ENCODE measurements at regions not wholly inside any gene's neighbourhood (a gene's known extent, or its start where the extent isn't known, plus 50 kb on each side); places are given as distances from the start of the nearest gene placed in this dataset.
A peak's percentile ranks its signal among the peaks of the same experiment; 100 is the strongest.

DNA sequence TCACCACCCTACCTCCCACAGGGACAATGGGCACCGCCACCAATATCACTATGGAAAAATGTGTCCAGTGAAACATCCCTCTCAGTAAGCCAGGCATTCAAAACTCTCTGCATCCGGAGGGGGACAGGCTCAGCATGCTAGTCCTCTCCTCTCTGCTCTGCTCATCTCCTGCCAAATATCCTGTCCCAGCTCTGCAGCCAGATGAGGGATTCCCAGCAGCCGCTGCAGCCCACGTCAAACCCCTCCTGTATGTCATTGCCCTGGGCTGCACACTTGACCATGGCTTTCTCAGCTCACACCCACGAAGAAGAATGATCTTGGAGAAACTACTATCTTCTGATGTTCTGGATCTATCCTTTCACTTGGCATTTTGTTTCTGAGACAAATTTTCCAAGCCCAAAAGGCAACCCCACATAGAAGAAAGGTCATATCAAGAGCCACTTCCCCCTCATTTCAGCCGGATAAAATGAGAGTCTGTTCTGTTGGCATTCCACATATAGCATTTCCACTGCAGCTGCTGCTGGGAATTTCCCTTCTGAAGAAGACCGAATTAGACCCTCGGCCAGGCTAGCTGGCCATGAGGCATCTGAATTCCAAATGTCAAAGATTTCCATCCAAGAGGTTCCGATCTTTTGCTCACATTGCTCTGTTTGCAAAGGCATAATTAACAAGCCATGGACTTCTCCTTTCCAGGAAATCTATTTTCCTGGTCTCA, 338.0 kb downstream of the ACTL7B start:
- Histone ChIP-seq H3K4me3 (replicated peaks in 1 of 3; ENCODE audit: low read depth in 2 of 3, low read length in 3 of 3) (no peak overlapping the region), H3K36me3 (replicated peaks in 1 of 2; ENCODE audit: control insufficient read depth in 1 of 2, insufficient read depth in 2 of 2, low read length in 2 of 2) (no peaks in the 10 kb centered on the region), H3K79me2 (ENCODE audit: insufficient read depth, low read length) (no peaks in the 10 kb centered on the region), H3K27ac (ENCODE audit: low read depth in 1 of 2, low read length in 2 of 2) (no peak overlapping the region), H2AFZ (ENCODE audit: insufficient read depth, low read depth, low read length, poor library complexity, severe bottlenecking) (no peak overlapping the region), H3K4me1 (ENCODE audit: control insufficient read depth in 1 of 2, insufficient read depth in 2 of 2, low read length in 2 of 2) (no peaks in the 10 kb centered on the region), H3K4me2 (replicated peaks; ENCODE audit: extremely low read depth, low read length, poor library complexity, severe bottlenecking) (no peak overlapping the region), H4K20me1 (ENCODE audit: insufficient read depth, low read length) (no peaks in the 10 kb centered on the region), H3K9me3 (replicated peaks in 1 of 2; ENCODE audit: control insufficient read depth in 1 of 2, insufficient read depth in 1 of 2, low read length in 2 of 2) (no peaks in the 10 kb centered on the region), H3K27me3 (ENCODE audit: control insufficient read depth in 2 of 2, insufficient read depth in 2 of 2, low read length in 2 of 2) (no peaks in the 10 kb centered on the region), H3K9ac (ENCODE audit: insufficient read depth, low read length, poor library complexity, severe bottlenecking) (no peak overlapping the region)
- peaks cover 0 to 3% (median 0%) of the 10 kb centered on the region in 7 donors for H3K9me3 Mint-ChIP-seq
- H3K27me3 Mint-ChIP-seq (ENCODE audit: low read depth in 3 of 3), result peaks cover 0 to 4% (median 0%) of the 10 kb centered on the region in 3 donors
- intact Hi-C loops (cut with micrococcal nuclease), result no loop called here
- no peak for DNase-seq
- H3K27ac Mint-ChIP-seq, result no peak overlapping the region
- 96% methylated on average over 6 of the region's 9 CpGs for WGBS (ENCODE audit: insufficient coverage)
- no peak for TF ChIP-seq CTCF (IDR thresholded peaks at IDR 0.05)
- peaks cover 9% of the 10 kb centered on the region for H3K4me1 Mint-ChIP-seq
- H3K36me3 Mint-ChIP-seq, result no peaks in the 10 kb centered on the region
- no peak overlapping the region for H3K4me3 Mint-ChIP-seq

DNA sequence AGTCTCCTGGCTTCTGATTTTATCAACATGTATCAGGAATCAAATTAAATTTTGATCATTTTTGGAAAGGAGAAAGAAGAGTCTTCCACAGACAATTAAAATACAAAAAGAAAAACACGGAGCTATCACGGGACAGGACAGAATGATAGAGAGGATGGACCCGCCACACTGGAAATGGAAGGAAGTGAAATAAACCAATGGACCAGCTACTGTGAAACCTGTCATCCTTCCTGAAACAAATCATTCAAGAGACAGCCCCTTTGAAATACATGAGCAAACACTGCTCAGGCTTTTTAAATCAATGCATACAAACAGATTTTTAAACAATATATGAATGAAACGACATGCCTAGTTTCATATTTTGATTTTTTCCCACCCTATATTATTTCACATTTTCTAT, 339.4 kb downstream of the ACTL7B start:
- peaks cover 9% of the 10 kb centered on the region for H3K4me1 Mint-ChIP-seq
- intact Hi-C loops (cut with micrococcal nuclease), result no loop called here
- peaks cover 0 to 3% (median 0%) of the 10 kb centered on the region in 7 donors for H3K9me3 Mint-ChIP-seq
- no peak for DNase-seq
- peaks cover 0 to 6% (median 1%) of the 10 kb centered on the region in 3 donors for H3K27me3 Mint-ChIP-seq (ENCODE audit: low read depth in 3 of 3)
- Histone ChIP-seq H3K9ac (ENCODE audit: insufficient read depth, low read length, poor library complexity, severe bottlenecking) (no peak overlapping the region), H3K27ac (ENCODE audit: low read depth in 1 of 2, low read length in 2 of 2) (no peak overlapping the region), H3K36me3 (replicated peaks in 1 of 2; ENCODE audit: control insufficient read depth in 1 of 2, insufficient read depth in 2 of 2, low read length in 2 of 2) (no peaks in the 10 kb centered on the region), H3K4me1 (ENCODE audit: control insufficient read depth in 1 of 2, insufficient read depth in 2 of 2, low read length in 2 of 2) (no peaks in the 10 kb centered on the region), H2AFZ (ENCODE audit: insufficient read depth, low read depth, low read length, poor library complexity, severe bottlenecking) (no peak overlapping the region), H3K79me2 (ENCODE audit: insufficient read depth, low read length) (no peaks in the 10 kb centered on the region), H3K4me2 (replicated peaks; ENCODE audit: extremely low read depth, low read length, poor library complexity, severe bottlenecking) (peak overlapping the region; percentile 16), H4K20me1 (ENCODE audit: insufficient read depth, low read length) (no peaks in the 10 kb centered on the region), H3K9me3 (replicated peaks in 1 of 2; ENCODE audit: control insufficient read depth in 1 of 2, insufficient read depth in 1 of 2, low read length in 2 of 2) (no peaks in the 10 kb centered on the region), H3K4me3 (replicated peaks in 1 of 3; ENCODE audit: low read depth in 2 of 3, low read length in 3 of 3) (no peak overlapping the region), H3K27me3 (ENCODE audit: control insufficient read depth in 2 of 2, insufficient read depth in 2 of 2, low read length in 2 of 2) (no peaks in the 10 kb centered on the region)
- H3K36me3 Mint-ChIP-seq, result no peaks in the 10 kb centered on the region
- TF ChIP-seq CTCF (IDR thresholded peaks at IDR 0.05), result no peak
- peak overlapping the region; percentile 40 to 76 for H3K4me3 Mint-ChIP-seq
- no CpG with 5 or more reads among the region's 4 CpGs for WGBS (ENCODE audit: insufficient coverage)
- H3K27ac Mint-ChIP-seq, result no peak overlapping the region

Measured in CD14-positive monocyte (primary cell).